ENCODE measurements at regions not wholly inside any gene's neighbourhood (a gene's known extent, or its start where the extent isn't known, plus 50 kb on each side); places are given as distances from the start of the nearest gene placed in this dataset.

DNA sequence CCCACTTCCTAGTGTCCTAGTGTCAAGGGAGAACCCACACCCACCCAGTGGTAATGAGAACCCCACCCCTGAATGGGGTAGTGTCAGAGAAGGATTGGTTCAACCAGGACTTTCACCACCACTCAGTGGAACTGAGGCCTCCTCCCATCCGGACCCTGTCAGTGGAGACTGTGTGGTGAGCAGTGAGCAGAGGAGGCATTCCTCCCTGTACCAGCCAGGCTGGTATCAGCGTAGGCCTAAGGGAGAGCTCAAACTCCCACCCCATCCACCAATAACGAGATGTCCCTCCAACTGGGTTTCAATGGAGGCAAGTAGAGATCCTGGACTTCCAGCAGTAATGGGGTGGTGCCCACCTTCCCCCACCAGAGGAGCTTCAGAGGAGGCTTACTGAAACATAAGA, 1171.4 kb downstream of the TBC1D22A start:
- TF ChIP-seq, protein P1, sequence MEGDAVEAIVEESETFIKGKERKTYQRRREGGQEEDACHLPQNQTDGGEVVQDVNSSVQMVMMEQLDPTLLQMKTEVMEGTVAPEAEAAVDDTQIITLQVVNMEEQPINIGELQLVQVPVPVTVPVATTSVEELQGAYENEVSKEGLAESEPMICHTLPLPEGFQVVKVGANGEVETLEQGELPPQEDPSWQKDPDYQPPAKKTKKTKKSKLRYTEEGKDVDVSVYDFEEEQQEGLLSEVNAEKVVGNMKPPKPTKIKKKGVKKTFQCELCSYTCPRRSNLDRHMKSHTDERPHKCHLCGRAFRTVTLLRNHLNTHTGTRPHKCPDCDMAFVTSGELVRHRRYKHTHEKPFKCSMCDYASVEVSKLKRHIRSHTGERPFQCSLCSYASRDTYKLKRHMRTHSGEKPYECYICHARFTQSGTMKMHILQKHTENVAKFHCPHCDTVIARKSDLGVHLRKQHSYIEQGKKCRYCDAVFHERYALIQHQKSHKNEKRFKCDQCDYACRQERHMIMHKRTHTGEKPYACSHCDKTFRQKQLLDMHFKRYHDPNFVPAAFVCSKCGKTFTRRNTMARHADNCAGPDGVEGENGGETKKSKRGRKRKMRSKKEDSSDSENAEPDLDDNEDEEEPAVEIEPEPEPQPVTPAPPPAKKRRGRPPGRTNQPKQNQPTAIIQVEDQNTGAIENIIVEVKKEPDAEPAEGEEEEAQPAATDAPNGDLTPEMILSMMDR (IDR thresholded peaks at IDR 0.05; ENCODE audit: low read depth, low read length) = no peak
- no peak for DNase-seq (ENCODE audit: extremely low read depth, low read depth)

DNA sequence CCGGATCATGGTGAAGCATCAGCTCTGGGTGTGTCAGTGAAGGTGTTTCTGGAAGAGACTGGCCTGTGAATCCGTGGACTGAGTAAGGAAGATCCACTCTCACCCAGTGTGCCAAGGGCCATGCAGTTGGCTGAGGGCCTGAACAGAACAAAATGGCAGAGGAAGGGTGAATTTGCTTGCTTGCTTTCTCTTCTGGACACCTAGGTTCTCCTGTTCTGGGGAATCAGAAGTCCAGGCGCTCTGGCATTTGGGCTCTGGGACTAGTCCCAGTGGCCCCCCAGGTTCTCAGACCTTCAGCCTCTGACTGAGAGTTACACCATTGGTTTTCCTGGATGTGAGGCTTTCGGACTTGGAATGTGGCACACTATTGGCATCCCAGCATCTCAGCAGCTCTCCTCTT, 1170.8 kb downstream of the TBC1D22A start:
- no peak for DNase-seq (ENCODE audit: extremely low read depth, low read depth)
- TF ChIP-seq, protein P1 (IDR thresholded peaks at IDR 0.05; ENCODE audit: low read depth, low read length) = no peak

DNA sequence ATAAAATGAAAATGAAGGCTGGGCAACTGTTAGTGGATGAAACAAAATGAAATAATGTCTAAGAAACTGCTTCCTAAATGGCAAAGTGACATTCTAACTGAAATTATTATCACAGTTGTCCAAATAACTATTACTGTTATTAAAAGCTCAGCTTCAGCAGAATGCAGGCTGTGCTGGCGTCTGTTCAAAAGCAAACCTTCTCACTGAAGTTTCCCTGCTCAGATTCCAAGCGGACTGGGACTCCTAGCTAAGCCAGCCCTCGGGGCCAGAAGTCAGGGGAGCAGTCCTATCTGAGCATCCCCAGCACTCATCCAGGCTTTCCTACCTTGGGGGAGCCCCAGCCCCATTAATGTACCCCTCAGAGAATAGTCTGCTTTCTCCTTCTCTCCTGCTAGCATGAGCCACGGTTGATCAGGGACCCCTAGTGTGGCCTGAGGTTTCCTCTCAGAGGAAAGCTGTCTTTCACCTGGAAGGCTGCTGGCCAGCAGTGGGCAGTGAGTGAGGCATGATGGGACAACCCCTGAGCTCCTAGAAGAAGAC, 1167.3 kb downstream of the TBC1D22A start:
- no peak for DNase-seq (ENCODE audit: extremely low read depth, low read depth)
- TF ChIP-seq, protein P1 (IDR thresholded peaks at IDR 0.05; ENCODE audit: low read depth, low read length) = no peak

DNA sequence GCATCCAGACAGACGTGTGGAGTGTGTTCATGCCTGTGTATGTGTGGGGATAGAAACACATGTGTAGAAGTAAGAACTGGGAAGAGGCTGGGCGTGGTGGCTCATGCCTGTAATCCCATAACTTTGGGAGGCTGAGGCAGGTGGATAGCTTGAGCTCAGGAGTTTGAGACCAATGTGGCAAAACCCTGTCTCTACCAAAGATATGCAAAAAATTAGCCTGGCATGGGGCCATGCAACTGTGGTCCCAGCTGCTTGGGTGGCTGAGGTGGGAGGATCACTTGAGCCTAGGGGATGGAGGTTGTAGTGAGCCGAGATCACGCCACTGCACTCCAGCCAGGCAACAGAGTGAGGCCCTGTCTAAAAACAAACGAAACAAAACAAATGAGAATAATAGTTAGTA, 1166.6 kb downstream of the TBC1D22A start:
- TF ChIP-seq, protein P1 (IDR thresholded peaks at IDR 0.05; ENCODE audit: low read depth, low read length) = no peak
- DNase-seq (ENCODE audit: extremely low read depth, low read depth) = no peak

DNA sequence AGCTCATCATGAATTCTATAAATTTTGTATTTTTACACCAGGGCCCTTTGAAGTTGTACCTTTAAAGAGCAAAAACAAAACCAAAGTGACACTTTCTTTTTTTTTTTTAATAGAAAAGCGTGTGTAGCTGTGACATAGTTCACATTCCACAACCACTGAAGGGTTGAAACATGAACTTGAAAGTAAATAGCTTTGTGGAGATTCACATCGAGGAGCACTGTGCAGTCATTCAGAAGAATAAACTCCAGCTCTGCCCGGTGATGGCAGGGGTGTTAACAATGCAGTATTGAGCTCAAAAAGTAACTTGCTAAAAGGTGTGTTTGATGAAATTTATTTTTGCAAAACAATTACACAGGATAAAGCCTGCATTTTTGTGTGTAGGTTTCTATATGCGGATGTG, 1166.2 kb downstream of the TBC1D22A start:
- no peak for DNase-seq (ENCODE audit: extremely low read depth, low read depth)

DNA sequence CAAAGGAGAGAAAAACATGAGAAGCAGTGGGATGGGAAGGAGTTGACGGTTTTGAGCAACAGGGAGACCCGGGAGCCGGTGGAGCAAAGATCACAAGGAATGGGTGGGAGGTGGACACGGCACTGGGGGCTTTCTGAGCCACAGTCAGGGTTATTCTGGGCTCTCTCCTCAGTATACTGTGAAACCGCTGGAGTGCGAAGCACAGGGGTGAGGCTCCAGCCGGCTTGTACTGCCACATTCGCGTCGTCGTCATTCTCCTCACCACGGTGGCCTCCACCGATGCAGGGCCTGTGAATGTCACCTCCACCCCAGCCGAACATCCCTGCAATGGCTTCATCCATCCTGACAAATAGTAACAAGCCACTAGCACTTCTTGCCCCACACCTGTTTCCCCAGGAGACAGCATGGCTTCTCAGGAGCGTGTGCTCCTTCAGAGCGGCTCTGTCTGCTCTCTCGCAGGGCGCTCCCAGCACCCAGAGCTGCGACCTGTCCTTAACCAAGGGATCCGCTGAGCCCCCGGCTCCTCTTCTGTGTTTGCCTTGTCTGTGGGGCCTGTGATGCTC, 1165.3 kb downstream of the TBC1D22A start:
- no peak for DNase-seq (ENCODE audit: extremely low read depth, low read depth)
- TF ChIP-seq, protein P1 (IDR thresholded peaks at IDR 0.05; ENCODE audit: low read depth, low read length) = no peak

More for the DNA sequence above, 1166.2 kb downstream of the TBC1D22A start:
- TF ChIP-seq, protein P1 (IDR thresholded peaks at IDR 0.05; ENCODE audit: low read depth, low read length) = no peak

DNA sequence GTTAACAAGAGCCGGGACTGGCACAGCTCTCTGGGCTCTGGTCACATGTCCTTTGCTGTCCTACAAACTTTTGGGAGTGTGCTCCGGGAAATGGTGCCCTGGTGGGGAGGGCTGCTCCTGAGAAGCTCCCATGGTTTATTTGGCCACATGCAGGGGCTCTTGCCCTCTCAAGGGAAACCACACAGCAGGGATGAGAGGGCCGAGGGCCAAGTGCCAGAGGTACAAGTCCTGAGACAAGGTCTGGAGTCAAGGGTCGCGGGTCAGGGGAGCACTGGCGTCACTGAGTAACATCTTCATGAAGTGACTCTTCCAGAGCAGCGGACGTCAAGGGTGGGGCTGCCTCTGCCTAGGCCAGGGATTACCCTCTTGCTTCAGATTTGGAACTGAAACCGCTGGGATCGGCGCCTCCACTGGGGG, 1160.6 kb downstream of the TBC1D22A start:
- DNase-seq (ENCODE audit: extremely low read depth, low read depth) = no peak
- TF ChIP-seq, protein P1 (IDR thresholded peaks at IDR 0.05; ENCODE audit: low read depth, low read length) = no peak
